ENCODE measurements at regions not wholly inside any gene's neighbourhood (a gene's known extent, or its start where the extent isn't known, plus 50 kb on each side); places are given as distances from the start of the nearest gene placed in this dataset. TPM values are rescaled to one million over a fixed set of nuclear protein-coding genes. Genes with fewer than 3 reads are reported as not detected.

- DNase-seq: no peak
- Mint-ChIP-seq H3K4me3 (peak overlapping the region in 2 of 10 donors; percentile 12 to 44), H3K27me3 (no peaks in the 10 kb centered on the region), H3K27ac (peak overlapping the region in 7 of 10 donors; percentile 28 to 83 (median 71)), H3K9me3 (peaks cover 0 to 3% (median 0%) of the 10 kb centered on the region in 9 donors), H3K4me1 (peaks cover 11 to 42% (median 20%) of the 10 kb centered on the region in 4 donors), H3K36me3 (peaks cover 3 to 4% (median 3%) of the 10 kb centered on the region in 3 donors)
- POLR2A ChIA-PET: no interaction called here
- ATAC-seq: no peak
Observed at GRCh38 chr14:65356327-65356836, 56.1 kb upstream of the FUT8 start.

- H3K27me3 Mint-ChIP-seq: no peaks in the 10 kb centered on the region
- peaks cover 3 to 4% (median 3%) of the 10 kb centered on the region in 3 donors for H3K36me3 Mint-ChIP-seq
- POLR2A ChIA-PET: no interaction called here
- DNase-seq (no peak), ATAC-seq (no peak)
- peaks cover 11 to 38% (median 20%) of the 10 kb centered on the region in 4 donors for H3K4me1 Mint-ChIP-seq
- H3K4me3 Mint-ChIP-seq: no peak overlapping the region
- H3K27ac Mint-ChIP-seq: peak overlapping the region in 6 of 10 donors; percentile 21 to 83 (median 63)
- H3K9me3 Mint-ChIP-seq: peaks cover 0 to 3% (median 0%) of the 10 kb centered on the region in 9 donors
Observed at GRCh38 chr14:65357113-65357512, 55.4 kb upstream of the FUT8 start.

DNA sequence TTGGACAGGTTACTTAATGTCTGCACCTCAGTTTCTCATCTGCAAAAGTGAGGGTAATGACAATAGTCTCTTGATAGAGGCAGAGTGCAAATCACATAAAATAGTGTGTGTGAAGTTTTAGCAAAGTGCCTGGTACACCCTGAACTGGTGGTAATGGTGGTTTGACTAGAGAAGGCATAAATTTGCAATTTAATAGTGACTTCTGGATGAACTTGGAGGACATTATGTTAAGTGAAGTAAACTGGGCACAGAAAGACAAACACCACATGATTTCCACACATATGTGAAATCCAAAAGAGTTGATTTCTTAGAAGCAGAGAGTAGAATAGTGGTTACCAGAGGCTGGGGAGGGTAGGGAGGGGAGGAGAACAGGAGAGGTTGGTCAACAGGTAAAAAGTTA, 54.8 kb upstream of the FUT8 start:
- Mint-ChIP-seq H3K36me3 (peaks cover 3 to 4% (median 3%) of the 10 kb centered on the region in 3 donors), H3K27me3 (no peaks in the 10 kb centered on the region), H3K4me3 (no peak overlapping the region), H3K27ac (peak overlapping the region in 3 of 10 donors; percentile 6 to 45 (median 19)), H3K4me1 (peaks cover 11 to 38% (median 20%) of the 10 kb centered on the region in 4 donors), H3K9me3 (peaks cover 0 to 3% (median 0%) of the 10 kb centered on the region in 9 donors)
- no peak for DNase-seq
- POLR2A ChIA-PET: interaction anchor here (0.7 kb wide), 1 partner anchor 33 kb away, joined by 4 read pairs; no protein-coding TSS in a partner anchor
- no peak for ATAC-seq

- POLR2A ChIA-PET: interaction anchor here (0.7 kb wide), 1 partner anchor 704 kb away, joined by 3 read pairs; no protein-coding TSS in a partner anchor
Observed at GRCh38 chr14:65359503-65359902, 53.0 kb upstream of the FUT8 start.

GRCh38 chr14:65360144-65360784, 52.3 kb upstream of the FUT8 start:
- ATAC-seq (no peak), DNase-seq (no peak)
- Mint-ChIP-seq H3K9me3 (peaks cover 0 to 3% (median 0%) of the 10 kb centered on the region in 9 donors), H3K27ac (peak overlapping the region in 1 of 10 donors; percentile 24), H3K4me1 (peaks cover 6 to 31% (median 16%) of the 10 kb centered on the region in 4 donors), H3K36me3 (peaks cover 3 to 4% (median 3%) of the 10 kb centered on the region in 3 donors), H3K27me3 (no peaks in the 10 kb centered on the region), H3K4me3 (no peak overlapping the region)
- POLR2A ChIA-PET: interaction anchor here (0.7 kb wide), 1 partner anchor 704 kb away, joined by 3 read pairs; no protein-coding TSS in a partner anchor

More at GRCh38 chr14:65359503-65359902, 53.0 kb upstream of the FUT8 start:
- Mint-ChIP-seq H3K36me3 (peaks cover 3 to 4% (median 3%) of the 10 kb centered on the region in 3 donors), H3K27ac (no peak overlapping the region), H3K4me1 (peaks cover 6 to 31% (median 16%) of the 10 kb centered on the region in 4 donors), H3K4me3 (no peak overlapping the region), H3K9me3 (peaks cover 0 to 3% (median 0%) of the 10 kb centered on the region in 9 donors), H3K27me3 (no peaks in the 10 kb centered on the region)
- ATAC-seq (no peak), DNase-seq (no peak)

DNA sequence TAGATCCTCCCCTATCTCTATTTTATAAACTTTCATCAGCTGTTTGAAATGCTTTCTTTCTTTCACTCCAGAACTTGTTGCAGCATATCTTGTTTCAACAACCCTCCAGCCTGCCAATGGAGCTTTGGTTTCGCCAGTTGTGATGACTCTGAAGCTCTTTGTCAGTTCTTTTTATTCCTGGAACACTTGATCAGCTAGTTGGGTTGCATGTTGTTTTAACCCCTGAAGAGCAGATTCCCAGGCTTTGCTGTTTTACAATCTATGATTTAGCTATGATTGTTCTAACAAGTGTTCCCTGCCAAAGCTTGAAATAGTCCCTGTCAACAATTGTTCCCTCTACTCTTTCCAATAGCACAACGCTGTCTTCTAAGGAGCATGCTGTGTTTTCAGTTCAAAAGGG, 50.6 kb upstream of the FUT8 start:
- DNase-seq (no peak), ATAC-seq (no peak)
- no peak overlapping the region for H3K4me3 Mint-ChIP-seq
- H3K27ac Mint-ChIP-seq: no peak overlapping the region
- no peaks in the 10 kb centered on the region for H3K9me3 Mint-ChIP-seq
- peaks cover 2 to 4% (median 3%) of the 10 kb centered on the region in 3 donors for H3K36me3 Mint-ChIP-seq
- no peaks in the 10 kb centered on the region for H3K27me3 Mint-ChIP-seq
- POLR2A ChIA-PET: no interaction called here
- H3K4me1 Mint-ChIP-seq: peaks cover 0 to 17% (median 10%) of the 10 kb centered on the region in 4 donors

Small RNA genes in the stretch of these regions (microRNA-seq; reads per million reads assigned to microRNA genes)
- not detected for gene MIR4708 (ENCODE audit: borderline microRNAs expressed)
